BLaER1 (cell line): ENCODE measurements at regions not wholly inside any gene's neighbourhood (a gene's known extent, or its start where the extent isn't known, plus 50 kb on each side); places are given as distances from the start of the nearest gene placed in this dataset.
A peak's percentile ranks its signal among the peaks of the same experiment; 100 is the strongest.

Source experiments
- H3K27ac ChIP-seq: shearing (Covaris generic); formaldehyde crosslinking; 2 replicates; pipeline ENCODE4 v1.8.1; 2022
- H3K27me3 ChIP-seq: shearing (Covaris generic); formaldehyde crosslinking; 2 replicates; pipeline ENCODE4 v1.8.1; 2022
- H3K36me3 ChIP-seq: shearing (Covaris generic); formaldehyde crosslinking; 2 replicates; pipeline ENCODE4 v1.8.1; 2022
- H3K4me1 ChIP-seq: shearing (Covaris generic); formaldehyde crosslinking; 2 replicates; pipeline ENCODE4 v1.8.1; 2022
- H3K4me2 ChIP-seq: shearing (Covaris generic); formaldehyde crosslinking; 2 replicates; pipeline ENCODE4 v1.8.1; 2022
- H3K4me3 ChIP-seq: shearing (Covaris generic); formaldehyde crosslinking; 2 replicates; pipeline ENCODE4 v1.8.1; 2022
- H3K9ac ChIP-seq: shearing (Covaris generic); formaldehyde crosslinking; 2 replicates; pipeline ENCODE4 v1.8.1; 2022
- H3K9me3 ChIP-seq: shearing (Covaris generic); formaldehyde crosslinking; 2 replicates; pipeline ENCODE4 v1.8.1; 2022
- H4K20me1 ChIP-seq: shearing (Covaris generic); formaldehyde crosslinking; 2 replicates; pipeline ENCODE4 v1.8.1; 2022
- Cebpa-rat ChIP-seq: shearing (Covaris generic); IDR thresholded peaks from 2 replicates; pipeline ENCODE4 v1.8.1; 2022

GRCh38 chr6:11434565-11435326, 102.8 kb upstream of the TMEM170B start:
- H3K4me2 ChIP-seq = no peak overlapping the region
- H3K36me3 ChIP-seq = no peaks in the 10 kb centered on the region
- H3K9me3 ChIP-seq = peaks cover 11% of the 10 kb centered on the region
- H3K27me3 ChIP-seq = no peaks in the 10 kb centered on the region
- no peak overlapping the region for H3K9ac ChIP-seq
- peaks cover 64% of the 10 kb centered on the region for H3K4me1 ChIP-seq
- TF ChIP-seq Cebpa-rat = no peak
- no peaks in the 10 kb centered on the region for H4K20me1 ChIP-seq
- no peak overlapping the region for H3K27ac ChIP-seq
- no peak overlapping the region for H3K4me3 ChIP-seq

GRCh38 chr6:11433860-11434259, 103.7 kb upstream of the TMEM170B start:
- Histone ChIP-seq H3K4me2 (no peak overlapping the region; the same call in 1 of the 2 replicates), H4K20me1 (no peaks in the 10 kb centered on the region), H3K4me3 (no peak overlapping the region), H3K27me3 (no peaks in the 10 kb centered on the region), H3K27ac (no peak overlapping the region), H3K9ac (no peak overlapping the region), H3K4me1 (peaks cover 66% of the 10 kb centered on the region), H3K36me3 (no peaks in the 10 kb centered on the region), H3K9me3 (peaks cover 11% of the 10 kb centered on the region)
- no peak for TF ChIP-seq Cebpa-rat

GRCh38 chr6:11432713-11433450, 104.7 kb upstream of the TMEM170B start:
- Histone ChIP-seq H3K27ac (no peak overlapping the region), H3K9me3 (peaks cover 11% of the 10 kb centered on the region), H4K20me1 (no peaks in the 10 kb centered on the region), H3K4me3 (no peak overlapping the region), H3K36me3 (no peaks in the 10 kb centered on the region), H3K4me1 (peaks cover 67% of the 10 kb centered on the region), H3K9ac (no peak overlapping the region), H3K27me3 (no peaks in the 10 kb centered on the region), H3K4me2 (peak overlapping the region; percentile 42)
- TF ChIP-seq Cebpa-rat = no peak

GRCh38 chr6:11432091-11432490, 105.5 kb upstream of the TMEM170B start:
- peaks cover 75% of the 10 kb centered on the region for H3K4me1 ChIP-seq
- no peak overlapping the region for H3K9ac ChIP-seq
- no peak overlapping the region for H3K27ac ChIP-seq
- H3K4me3 ChIP-seq = no peak overlapping the region
- peaks cover 11% of the 10 kb centered on the region for H3K9me3 ChIP-seq
- H4K20me1 ChIP-seq = no peaks in the 10 kb centered on the region
- 0 out of 2 replicates have a peak overlapping the region, but pooled peaks have one; percentile 42 for H3K4me2 ChIP-seq
- H3K36me3 ChIP-seq = no peaks in the 10 kb centered on the region
- no peak for TF ChIP-seq Cebpa-rat
- H3K27me3 ChIP-seq = no peaks in the 10 kb centered on the region

GRCh38 chr6:11431455-11431937, 106.1 kb upstream of the TMEM170B start:
- no peaks in the 10 kb centered on the region for H4K20me1 ChIP-seq
- H3K4me1 ChIP-seq = peaks cover 81% of the 10 kb centered on the region
- no peak overlapping the region for H3K4me3 ChIP-seq
- H3K9ac ChIP-seq = no peak overlapping the region
- no peaks in the 10 kb centered on the region for H3K27me3 ChIP-seq
- no peaks in the 10 kb centered on the region for H3K36me3 ChIP-seq
- peaks cover 6% of the 10 kb centered on the region for H3K9me3 ChIP-seq
- no peak for TF ChIP-seq Cebpa-rat
- H3K4me2 ChIP-seq = peak overlapping the region; percentile 87; the same call in 1 of the 2 replicates
- H3K27ac ChIP-seq = no peak overlapping the region

- H3K4me1 ChIP-seq = peaks cover 92% of the 10 kb centered on the region
These were observed 107.5 kb upstream of the TMEM170B start for GRCh38 chr6:11430036-11430435.

GRCh38 chr6:11429577-11429976, 108.0 kb upstream of the TMEM170B start:
- Histone ChIP-seq H3K27me3 (no peaks in the 10 kb centered on the region), H3K4me3 (peak overlapping the region; percentile 38), H3K4me2 (peak overlapping the region; percentile 87), H3K27ac (0 out of 2 replicates have a peak overlapping the region, but pooled peaks have one; percentile 5), H3K4me1 (peaks cover 91% of the 10 kb centered on the region), H3K36me3 (no peaks in the 10 kb centered on the region), H3K9me3 (no peaks in the 10 kb centered on the region), H3K9ac (no peak overlapping the region), H4K20me1 (no peaks in the 10 kb centered on the region)
- no peak for TF ChIP-seq Cebpa-rat

More at GRCh38 chr6:11430036-11430435, 107.5 kb upstream of the TMEM170B start:
- Histone ChIP-seq H3K9ac (no peak overlapping the region), H4K20me1 (no peaks in the 10 kb centered on the region), H3K9me3 (no peaks in the 10 kb centered on the region), H3K4me2 (peak overlapping the region; percentile 87), H3K27me3 (no peaks in the 10 kb centered on the region), H3K27ac (no peak overlapping the region), H3K36me3 (no peaks in the 10 kb centered on the region), H3K4me3 (no peak overlapping the region)
- no peak for TF ChIP-seq Cebpa-rat

GRCh38 chr6:11428895-11429294, 108.7 kb upstream of the TMEM170B start:
- TF ChIP-seq Cebpa-rat = peak; percentile 83
- peaks cover 85% of the 10 kb centered on the region for H3K4me1 ChIP-seq
- peak overlapping the region; percentile 73; the same call in 1 of the 2 replicates for H3K27ac ChIP-seq
- no peaks in the 10 kb centered on the region for H3K36me3 ChIP-seq
- H3K9ac ChIP-seq = no peak overlapping the region
- H3K27me3 ChIP-seq = no peaks in the 10 kb centered on the region
- H3K9me3 ChIP-seq = no peaks in the 10 kb centered on the region
- no peaks in the 10 kb centered on the region for H4K20me1 ChIP-seq
- H3K4me2 ChIP-seq = peak overlapping the region; percentile 87
- peak overlapping the region; percentile 38 for H3K4me3 ChIP-seq

GRCh38 chr6:11428371-11428770, 109.2 kb upstream of the TMEM170B start:
- Histone ChIP-seq H3K4me3 (peak overlapping the region; percentile 38), H3K36me3 (no peaks in the 10 kb centered on the region), H3K9me3 (no peaks in the 10 kb centered on the region), H3K27ac (peak overlapping the region; percentile 73), H3K27me3 (no peaks in the 10 kb centered on the region), H3K4me1 (peaks cover 79% of the 10 kb centered on the region), H3K4me2 (peak overlapping the region; percentile 87), H3K9ac (no peak overlapping the region), H4K20me1 (no peaks in the 10 kb centered on the region)
- TF ChIP-seq Cebpa-rat = no peak
